Sigmoid colon (tissue), 4 donors: ENCODE measurements at regions not wholly inside any gene's neighbourhood (a gene's known extent, or its start where the extent isn't known, plus 50 kb on each side); places are given as distances from the start of the nearest gene placed in this dataset.

Experiments used
- EP300 ChIP-seq, 4 donors: sonication (generic); formaldehyde crosslinking; IDR thresholded peaks; one replicate each; pipeline ENCODE4 v1.6.1; 2017; ENCODE audit warnings: antibody characterized with exemption in 4 of 4
- POLR2A ChIP-seq, 2 donors: fragments of 450-650 bp; IDR thresholded peaks; one replicate each; pipeline ENCODE4 v1.6.1; 2016; ENCODE audit warnings: antibody characterized with exemption in 2 of 2, mild to moderate bottlenecking in 2 of 2, moderate library complexity in 2 of 2
- POLR2AphosphoS5 ChIP-seq, 4 donors: sonication (generic); formaldehyde crosslinking; IDR thresholded peaks; one replicate each; pipeline ENCODE4 v1.6.1; 2017; ENCODE audit warnings: antibody characterized with exemption in 4 of 4
- TF ChIP-seq, protein P1 (sequence below), 4 experiments: fragments of 450-650 bp in 3 of 4; fragments of 200-600 bp in 1 of 4; IDR thresholded peaks; one replicate each; pipeline ENCODE4 v1.5.1; 2016 to 2019; ENCODE audit warnings: antibody characterized with exemption in 4 of 4, mild to moderate bottlenecking in 3 of 4, moderate library complexity in 2 of 4

- TF ChIP-seq, protein P1, sequence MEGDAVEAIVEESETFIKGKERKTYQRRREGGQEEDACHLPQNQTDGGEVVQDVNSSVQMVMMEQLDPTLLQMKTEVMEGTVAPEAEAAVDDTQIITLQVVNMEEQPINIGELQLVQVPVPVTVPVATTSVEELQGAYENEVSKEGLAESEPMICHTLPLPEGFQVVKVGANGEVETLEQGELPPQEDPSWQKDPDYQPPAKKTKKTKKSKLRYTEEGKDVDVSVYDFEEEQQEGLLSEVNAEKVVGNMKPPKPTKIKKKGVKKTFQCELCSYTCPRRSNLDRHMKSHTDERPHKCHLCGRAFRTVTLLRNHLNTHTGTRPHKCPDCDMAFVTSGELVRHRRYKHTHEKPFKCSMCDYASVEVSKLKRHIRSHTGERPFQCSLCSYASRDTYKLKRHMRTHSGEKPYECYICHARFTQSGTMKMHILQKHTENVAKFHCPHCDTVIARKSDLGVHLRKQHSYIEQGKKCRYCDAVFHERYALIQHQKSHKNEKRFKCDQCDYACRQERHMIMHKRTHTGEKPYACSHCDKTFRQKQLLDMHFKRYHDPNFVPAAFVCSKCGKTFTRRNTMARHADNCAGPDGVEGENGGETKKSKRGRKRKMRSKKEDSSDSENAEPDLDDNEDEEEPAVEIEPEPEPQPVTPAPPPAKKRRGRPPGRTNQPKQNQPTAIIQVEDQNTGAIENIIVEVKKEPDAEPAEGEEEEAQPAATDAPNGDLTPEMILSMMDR (IDR thresholded peaks at IDR 0.05) = no peak
- TF ChIP-seq POLR2A (IDR thresholded peaks at IDR 0.05) (no peak), EP300 (IDR thresholded peaks at IDR 0.05) (no peak), POLR2AphosphoS5 (IDR thresholded peaks at IDR 0.05) (no peak)
These were observed 160.4 kb upstream of the SGO1 start for GRCh38 chr3:20346369-20346768.
